ENCODE measurements at regions not wholly inside any gene's neighbourhood (a gene's known extent, or its start where the extent isn't known, plus 50 kb on each side); places are given as distances from the start of the nearest gene placed in this dataset.

- H3F3A ChIP-seq (replicated peaks; ENCODE audit: low read depth): no peaks in the 10 kb centered on the region
- no peaks in the 10 kb centered on the region for H3K9me2 ChIP-seq (ENCODE audit: insufficient read depth)
- Mint-ChIP-seq H3K36me3 (ENCODE audit: low read depth) (no peaks in the 10 kb centered on the region; the same call in 2 of the 3 replicates), H3K9me3 (peaks cover 7% of the 10 kb centered on the region; the same call in 2 of the 3 replicates), H3K27ac (no peak overlapping the region), H3K27me3 (ENCODE audit: insufficient read depth, low read depth, poor library complexity) (no peaks in the 10 kb centered on the region), H3K4me1 (no peaks in the 10 kb centered on the region), H3K4me3 (no peak overlapping the region)
- H3K27ac ChIP-seq (ENCODE audit: low read depth): no peak overlapping the region
- DNase-seq (ENCODE audit: low spot score) (peak; percentile 59), ATAC-seq (peak; percentile 77)
- H4K20me1 ChIP-seq (replicated peaks; ENCODE audit: insufficient read depth): no peaks in the 10 kb centered on the region
- no peak overlapping the region for H3K4me2 ChIP-seq
- no peak overlapping the region for H2AFZ ChIP-seq
- no peaks in the 10 kb centered on the region for H3K27me3 ChIP-seq (ENCODE audit: insufficient read depth)
- no peaks in the 10 kb centered on the region for H3K79me2 ChIP-seq (replicated peaks; ENCODE audit: insufficient read depth)
- no peaks in the 10 kb centered on the region for H3K36me3 ChIP-seq (ENCODE audit: insufficient read depth)
- no peak overlapping the region for H3K4me3 ChIP-seq
- no peaks in the 10 kb centered on the region for H3K4me1 ChIP-seq (ENCODE audit: insufficient read depth)
- TF ChIP-seq POLR2AphosphoS5 (IDR thresholded peaks at IDR 0.05; ENCODE audit: low read depth) (no peak), CTCF (conservative IDR thresholded peaks at IDR 0.05; ENCODE audit: low read depth in 2 of 2) (peak; percentile 36 to 55)
Observed at GRCh38 chrX:9180623-9181022, 146.7 kb upstream of the FAM9B start.

GRCh38 chrX:9182041-9182440 lies 148.1 kb upstream of the FAM9B start:
- no peaks in the 10 kb centered on the region; the same call in 2 of the 3 replicates for H3K36me3 Mint-ChIP-seq (ENCODE audit: low read depth)
- no peaks in the 10 kb centered on the region for H3K27me3 Mint-ChIP-seq (ENCODE audit: insufficient read depth, low read depth, poor library complexity)
- H3K4me3 Mint-ChIP-seq: no peak overlapping the region
- Histone ChIP-seq H3K27ac (ENCODE audit: low read depth) (no peak overlapping the region), H2AFZ (no peak overlapping the region), H3F3A (replicated peaks; ENCODE audit: low read depth) (no peaks in the 10 kb centered on the region), H3K36me3 (ENCODE audit: insufficient read depth) (no peaks in the 10 kb centered on the region), H3K9me2 (ENCODE audit: insufficient read depth) (no peaks in the 10 kb centered on the region), H3K4me1 (ENCODE audit: insufficient read depth) (no peaks in the 10 kb centered on the region), H3K27me3 (ENCODE audit: insufficient read depth) (no peaks in the 10 kb centered on the region), H3K4me2 (no peak overlapping the region), H4K20me1 (replicated peaks; ENCODE audit: insufficient read depth) (no peaks in the 10 kb centered on the region), H3K79me2 (replicated peaks; ENCODE audit: insufficient read depth) (no peaks in the 10 kb centered on the region), H3K4me3 (no peak overlapping the region)
- DNase-seq (ENCODE audit: low spot score) (no peak), ATAC-seq (no peak)
- H3K4me1 Mint-ChIP-seq: no peaks in the 10 kb centered on the region
- H3K9me3 Mint-ChIP-seq: peaks cover 7% of the 10 kb centered on the region; the same call in 2 of the 3 replicates
- no peak overlapping the region for H3K27ac Mint-ChIP-seq
- no peak for TF ChIP-seq STAT1 (IDR thresholded peaks at IDR 0.05; ENCODE audit: unreplicated experiment)
- no peak for TF ChIP-seq ZNF114 (CRISPR knock-in tag; IDR thresholded peaks at IDR 0.05)
- TF ChIP-seq POLR2AphosphoS5 (IDR thresholded peaks at IDR 0.05; ENCODE audit: low read depth): no peak
- no peak for TF ChIP-seq REST (IDR thresholded peaks at IDR 0.05; ENCODE audit: unreplicated experiment)
- no peak for TF ChIP-seq EZH2 (IDR thresholded peaks at IDR 0.05; ENCODE audit: low read depth, unreplicated experiment)
- no peak for TF ChIP-seq NANOG (IDR thresholded peaks at IDR 0.05; ENCODE audit: borderline replicate concordance)
- TF ChIP-seq JUNB (IDR thresholded peaks at IDR 0.05; ENCODE audit: unreplicated experiment): no peak
- no peak for TF ChIP-seq CTCF (conservative IDR thresholded peaks at IDR 0.05; ENCODE audit: low read depth in 2 of 2)
- TF ChIP-seq CREB1 (CRISPR knock-in tag; IDR thresholded peaks at IDR 0.05; ENCODE audit: low read depth): no peak
- no peak for TF ChIP-seq EZH2phosphoT487 (IDR thresholded peaks at IDR 0.05; ENCODE audit: unreplicated experiment)

All from GM23338 (cell line).